K562 (cell line): ENCODE measurements at regions not wholly inside any gene's neighbourhood (a gene's known extent, or its start where the extent isn't known, plus 50 kb on each side); places are given as distances from the start of the nearest gene placed in this dataset.
"Not testable (repeated sequence)": the region's sequence is repeated elsewhere in the genome, so short reads cannot be mapped to it uniquely, and the experiment has no call there.

ENCODE experiments used
- ATAC-seq: fragments of 200-7000 bp; cut with Tn5 transposase; 3 replicates; pipeline ENCODE4 v1.9.1; 2020; ENCODE audit warnings: moderate library complexity
- BruUV-seq: library from RNA; stranded (reverse); fragments of 400-500 nt; replicated peaks from 2 replicates; lab custom pipeline; 2021; lab: Mats Ljungman, UMichigan
- CTCF ChIA-PET: fragments of 300-600 bp; formaldehyde crosslinking; extraction: SDS; loops from one replicate; lab custom pipeline; 2021; ENCODE audit warnings: low intra/inter-chr PET ratio; lab: Yijun Ruan, JAX
- POLR2A ChIA-PET: fragments of 300-600, 350-650 bp; sonication (Branson Sonifier 250); formaldehyde crosslinking; extraction: SDS; loops from one replicate; lab custom pipeline; 2021; ENCODE audit warnings: antibody characterized with exemption, inconsistent platforms; lab: Yijun Ruan, JAX
- DNase-seq, 4 experiments: peaks; one replicate each; pipeline versions ENCODE4 v3.0.0 to v3.0.0-alpha.2; 2011 to 2018; ENCODE audit warnings: low spot score in 3 of 4, mixed read lengths in 3 of 4; ENCODE audit errors: extremely low read depth in 1 of 4
- FAIRE-seq: peaks from 2 replicates; lab custom pipeline; 2011; peaks lifted over from hg19 to GRCh38; lab: Jason Lieb, UNC
- H2AFZ ChIP-seq: 2 replicates; pipeline ENCODE4 v1.6.0; 2011; ENCODE audit warnings: low read depth, low read length, control low read depth, inconsistent platforms
- H3K27ac ChIP-seq: fragments of 200-600 bp; 3 replicates; pipeline ENCODE4 v1.8.0; 2011; ENCODE audit warnings: low read depth, mild to moderate bottlenecking, control low read depth, inconsistent platforms, low read length, moderate library complexity, mixed read lengths; ENCODE audit errors: extremely low read depth
- H3K27me3 ChIP-seq, 2 experiments: fragments of 300-600 bp in 1 of 2; 2 replicates in 1 of 2; 3 replicates in 1 of 2; pipeline versions ENCODE4 v1.6.0 to v1.8.0; 2011; ENCODE audit warnings: inconsistent platforms in 2 of 2, low read length in 2 of 2, mild to moderate bottlenecking in 1 of 2, mixed read lengths in 1 of 2, moderate library complexity in 1 of 2; ENCODE audit not compliant: control insufficient read depth in 2 of 2, insufficient read depth in 2 of 2
- H3K36me3 ChIP-seq: fragments of 300-600 bp; 3 replicates; pipeline ENCODE4 v1.8.0; 2011; ENCODE audit warnings: mild to moderate bottlenecking, low read length, inconsistent platforms; ENCODE audit not compliant: control insufficient read depth, insufficient read depth
- H3K4me1 ChIP-seq, 2 experiments: fragments of 200-600 bp in 1 of 2; replicated peaks in 1 of 2; 2 replicates in 1 of 2; 3 replicates in 1 of 2; pipeline versions ENCODE4 v1.5.1 to v1.8.0; 2011; ENCODE audit warnings: inconsistent platforms in 2 of 2, low read length in 2 of 2, mild to moderate bottlenecking in 1 of 2, mixed read lengths in 1 of 2, moderate library complexity in 1 of 2; ENCODE audit not compliant: control insufficient read depth in 2 of 2, insufficient read depth in 2 of 2
- H3K4me2 ChIP-seq: 2 replicates; pipeline ENCODE4 v1.6.1; 2011; ENCODE audit warnings: low read length, control low read depth, inconsistent platforms, mixed read lengths; ENCODE audit not compliant: insufficient read depth
- H3K4me3 ChIP-seq: fragments of 200-600 bp; sonication (generic), shearing (Covaris generic); 2 replicates; pipeline ENCODE4 v1.5.1; 2016; ENCODE audit warnings: control low read depth, inconsistent platforms
- H3K79me2 ChIP-seq: fragments of 200-600 bp; 3 replicates; pipeline ENCODE4 v1.8.0; 2011; ENCODE audit warnings: low read length, inconsistent platforms; ENCODE audit not compliant: control insufficient read depth, insufficient read depth
- H3K9ac ChIP-seq, 2 experiments: 2 replicates each; pipeline versions ENCODE4 v1.6.0 to v1.6.1; 2011; ENCODE audit warnings: low read depth in 2 of 2, low read length in 2 of 2, control low read depth in 1 of 2, inconsistent platforms in 1 of 2, mild to moderate bottlenecking in 1 of 2, mixed read lengths in 1 of 2; ENCODE audit not compliant: insufficient read depth in 1 of 2
- H3K9me1 ChIP-seq: one replicate; pipeline ENCODE4 v1.6.0; 2011; ENCODE audit warnings: inconsistent platforms, mild to moderate bottlenecking, low read length, moderate library complexity; ENCODE audit not compliant: control insufficient read depth, insufficient read depth
- H3K9me3 ChIP-seq: replicated peaks from 2 replicates; pipeline ENCODE4 v1.5.1; 2011; ENCODE audit warnings: low read depth, low read length, inconsistent platforms; ENCODE audit not compliant: control insufficient read depth, insufficient read depth
- H4K20me1 ChIP-seq: replicated peaks from 2 replicates; pipeline ENCODE4 v1.6.1; 2011; ENCODE audit warnings: low read length, inconsistent platforms, mixed read lengths; ENCODE audit not compliant: control insufficient read depth, insufficient read depth
- AFF1 ChIP-seq, 2 experiments: fragments of 450-650 bp; IDR thresholded peaks; 2 replicates each; pipeline ENCODE4 v1.6.1; 2018; ENCODE audit warnings: mild to moderate bottlenecking in 2 of 2, low read depth in 1 of 2; ENCODE audit not compliant: partially characterized antibody in 2 of 2
- CXXC5 ChIP-seq: fragments of 250-450 bp; sonication (Bioruptor Pico); IDR thresholded peaks from 2 replicates; pipeline ENCODE4 v1.8.0; 2022; ENCODE audit warnings: inconsistent platforms, mild to moderate bottlenecking, moderate library complexity
- DACH1 ChIP-seq: fragments of 450-650 bp; IDR thresholded peaks from 2 replicates; pipeline ENCODE4 v1.6.1; 2018; ENCODE audit not compliant: partially characterized antibody
- ERF ChIP-seq: fragments of 450-650 bp; formaldehyde crosslinking; IDR thresholded peaks from 2 replicates; pipeline ENCODE4 v1.4.0; 2020; ENCODE audit warnings: mild to moderate bottlenecking, mixed read lengths
- FOXO4 ChIP-seq: fragments of 450-650 bp; formaldehyde crosslinking; IDR thresholded peaks from 2 replicates; pipeline ENCODE4 v1.4.0; 2020; ENCODE audit warnings: mild to moderate bottlenecking, moderate library complexity
- HIVEP1 ChIP-seq: fragments of 250-450 bp; sonication (Bioruptor Pico); IDR thresholded peaks from 2 replicates; pipeline ENCODE4 v1.4.0; 2020; ENCODE audit warnings: mild to moderate bottlenecking
- NR2F6 ChIP-seq: fragments of 450-650 bp; formaldehyde crosslinking; IDR thresholded peaks from 2 replicates; pipeline ENCODE4 v1.4.0; 2020; ENCODE audit warnings: mild to moderate bottlenecking
- PCBP2 ChIP-seq: fragments of 200-400 bp; formaldehyde crosslinking; IDR thresholded peaks from 2 replicates; pipeline ENCODE4 v1.6.1; 2018; ENCODE audit warnings: low read length, low read depth, mild to moderate bottlenecking, moderate library complexity; ENCODE audit not compliant: poor library complexity, severe bottlenecking
- ZNF707 ChIP-seq: fragments of 250-450 bp; sonication (Bioruptor Pico); conservative IDR thresholded peaks from 2 replicates; pipeline ENCODE4 v1.8.0; 2022; ENCODE audit warnings: inconsistent platforms, mild to moderate bottlenecking, moderate library complexity
- ZNF778 ChIP-seq: fragments of 450-650 bp; formaldehyde crosslinking; IDR thresholded peaks from 2 replicates; pipeline ENCODE4 v1.4.0; 2020; ENCODE audit warnings: mild to moderate bottlenecking, moderate library complexity
- WGBS: fragments of 100-300 bp; shearing (Covaris generic); methylation state at CpG from one replicate; pipeline ENCODE4 v1.1.6; 2016; ENCODE audit warnings: low coverage, mixed read lengths; ENCODE audit not compliant: insufficient coverage; ENCODE audit errors: missing lambda C conversion rate; 5-methylcytosine and 5-hydroxymethylcytosine counted together
- in situ Hi-C: fragments of 300-500 bp; cut with MboI; formaldehyde crosslinking; loops from 4 replicates; pipeline ENCODE4 v1.15.0; 2018; ENCODE audit warnings: inconsistent platforms, mixed read lengths
- intact Hi-C: fragments of 100-400 bp; cut with micrococcal nuclease; formaldehyde crosslinking; loops from 2 replicates; pipeline ENCODE4 v1.14.2; 2022

GRCh38 chr7:119288416-119288815 is 984.6 kb upstream of the KCND2 start (continued):
- TF ChIP-seq FOXO4 (CRISPR knock-in tag) = no peak
- TF ChIP-seq DACH1 = no peak
- no peak for TF ChIP-seq ZNF707 (CRISPR knock-in tag)
- TF ChIP-seq ERF = no peak
- TF ChIP-seq ZNF778 (CRISPR knock-in tag) = no peak
- TF ChIP-seq CXXC5 = no peak
- no peak for TF ChIP-seq NR2F6 (CRISPR knock-in tag)
- no peak for TF ChIP-seq HIVEP1 (CRISPR knock-in tag)
- no peak for TF ChIP-seq AFF1 (IDR thresholded peaks at IDR 0.05; ENCODE audit: low read depth in 1 of 2, partially characterized antibody in 2 of 2)
- no peak for TF ChIP-seq PCBP2

- BruUV-seq, intact Hi-C loops, H3K9ac ChIP-seq, H3K79me2 ChIP-seq, H4K20me1 ChIP-seq, H3K9me1 ChIP-seq, H3K27ac ChIP-seq, CTCF ChIA-PET, H3K4me1 ChIP-seq, in situ Hi-C loops, FAIRE-seq, H3K4me2 ChIP-seq, POLR2A ChIA-PET, DNase-seq, H3K27me3 ChIP-seq, H3K9me3 ChIP-seq, H2AFZ ChIP-seq, H3K4me3 ChIP-seq, ATAC-seq, H3K36me3 ChIP-seq: not testable (repeated sequence)
- 0% methylated on average over 3 of the region's 3 CpGs for WGBS
Measured at GRCh38 chr7:119300341-119300740, 972.6 kb upstream of the KCND2 start.
